Stimulated activated naive B cell treated with anti-CD40 and anti-IgM and Interleukin-4, amounts not matched to agents 10 μg/mL and 1 μg/mL and 100 μg/mL, for 72 hours (primary cell): ENCODE measurements at regions not wholly inside any gene's neighbourhood (a gene's known extent, or its start where the extent isn't known, plus 50 kb on each side); places are given as distances from the start of the nearest gene placed in this dataset.
A peak's percentile ranks its signal among the peaks of the same experiment; 100 is the strongest.

ENCODE experiments used
- ATAC-seq, 2 donors: fragments of 150-1000 bp; cut with Tn5 transposase; replicated peaks; 2 replicates each; pipeline ENCODE4 v1.10.0; 2021; ENCODE audit warnings: moderate library complexity in 1 of 2
- DNase-seq: peaks from one replicate; pipeline ENCODE4 v3.0.0; 2021
- H3K27ac Mint-ChIP-seq: one replicate; pipeline ENCODE4 v1.8.0; 2022; ENCODE audit warnings: mild to moderate bottlenecking, mixed read lengths
- H3K27me3 Mint-ChIP-seq, 2 donors: one replicate each; pipeline ENCODE4 v1.8.0; 2022; ENCODE audit warnings: mixed read lengths in 2 of 2
- H3K36me3 Mint-ChIP-seq, 2 donors: one replicate each; pipeline ENCODE4 v1.8.0; 2022; ENCODE audit warnings: mixed read lengths in 2 of 2, mild to moderate bottlenecking in 1 of 2
- H3K4me1 Mint-ChIP-seq, 2 donors: one replicate each; pipeline ENCODE4 v1.8.0; 2022; ENCODE audit warnings: mixed read lengths in 2 of 2, mild to moderate bottlenecking in 1 of 2
- H3K4me3 Mint-ChIP-seq, 2 donors: one replicate each; pipeline ENCODE4 v1.8.0; 2022; ENCODE audit warnings: mild to moderate bottlenecking in 2 of 2, mixed read lengths in 2 of 2, moderate library complexity in 1 of 2
- H3K9me3 Mint-ChIP-seq, 2 donors: one replicate each; pipeline ENCODE4 v1.8.0; 2022; ENCODE audit warnings: mixed read lengths in 2 of 2, mild to moderate bottlenecking in 1 of 2

DNA sequence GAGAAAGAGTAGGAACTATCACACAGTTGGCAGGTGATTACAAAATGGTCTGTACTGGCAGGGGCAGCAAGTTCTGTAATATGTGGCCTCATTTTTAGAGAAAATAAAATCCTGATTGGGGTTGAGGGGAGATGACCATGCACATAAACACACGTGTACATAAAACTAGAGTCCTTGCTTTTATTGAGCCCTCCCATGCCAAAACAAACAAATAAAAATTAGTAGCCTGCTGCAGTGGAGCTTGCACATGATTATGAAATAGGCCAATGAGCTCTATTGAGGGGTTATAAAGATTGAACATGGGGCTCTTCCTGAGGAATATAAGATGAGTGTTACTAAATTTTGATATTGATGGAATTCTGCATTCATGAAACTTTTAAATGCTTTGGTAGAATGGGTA lies 248.4 kb downstream of the ELAVL2 start:
- Mint-ChIP-seq H3K27ac (no peak overlapping the region), H3K36me3 (no peaks in the 10 kb centered on the region), H3K4me1 (no peaks in the 10 kb centered on the region), H3K9me3 (peaks cover 0 to 6% of the 10 kb centered on the region in 2 donors), H3K27me3 (no peaks in the 10 kb centered on the region), H3K4me3 (no peak overlapping the region)
- DNase-seq, result no peak
- ATAC-seq, result no peak

DNA sequence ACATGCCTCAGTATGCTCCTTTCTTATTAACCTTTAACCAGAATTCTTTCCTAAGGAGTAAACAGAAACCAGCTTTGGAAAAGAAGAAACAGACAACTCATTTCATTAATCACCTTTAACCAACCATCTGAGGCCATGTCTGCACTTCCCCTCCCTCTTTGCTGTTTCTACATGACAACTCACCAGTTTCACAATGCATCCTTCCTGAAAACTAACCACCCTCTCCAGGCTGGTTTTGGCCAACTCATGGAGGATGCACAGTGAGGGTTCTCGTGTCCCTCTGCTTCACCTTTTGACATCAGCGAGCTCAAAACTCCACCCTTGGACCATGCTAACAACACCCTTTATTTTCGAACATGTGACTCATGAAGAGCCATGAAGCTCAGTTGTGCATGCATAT lies 244.1 kb downstream of the ELAVL2 start:
- Mint-ChIP-seq H3K4me3 (no peak overlapping the region), H3K27ac (no peak overlapping the region), H3K36me3 (no peaks in the 10 kb centered on the region), H3K27me3 (no peaks in the 10 kb centered on the region), H3K4me1 (peaks cover 0 to 5% of the 10 kb centered on the region in 2 donors), H3K9me3 (peaks cover 0 to 4% of the 10 kb centered on the region in 2 donors)
- no peak for ATAC-seq
- DNase-seq, result no peak

DNA sequence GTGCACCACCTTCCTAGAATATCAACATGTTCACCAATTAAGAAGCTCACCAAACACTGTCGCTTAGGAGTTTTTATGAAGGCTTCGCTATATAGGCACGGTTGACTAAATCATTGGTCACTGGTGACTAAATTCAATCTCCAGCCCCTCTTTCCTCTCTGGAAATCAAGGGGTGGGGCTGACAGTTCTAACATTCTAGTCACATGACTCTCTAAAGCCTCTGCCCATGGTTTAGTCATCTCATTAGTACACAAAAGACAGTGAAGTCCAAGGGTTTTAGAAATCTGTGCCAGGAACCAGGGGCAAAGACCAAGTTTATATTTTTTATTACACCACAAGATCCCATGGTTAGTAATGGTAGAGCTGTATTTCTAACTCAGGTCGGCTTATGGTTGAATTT lies 243.2 kb downstream of the ELAVL2 start:
- H3K27ac Mint-ChIP-seq, result no peak overlapping the region
- H3K9me3 Mint-ChIP-seq, result peaks cover 0 to 2% of the 10 kb centered on the region in 2 donors
- peaks cover 0 to 12% of the 10 kb centered on the region in 2 donors for H3K4me1 Mint-ChIP-seq
- no peak overlapping the region for H3K4me3 Mint-ChIP-seq
- DNase-seq, result no peak
- H3K27me3 Mint-ChIP-seq, result no peaks in the 10 kb centered on the region
- ATAC-seq, result no peak
- H3K36me3 Mint-ChIP-seq, result no peaks in the 10 kb centered on the region

DNA sequence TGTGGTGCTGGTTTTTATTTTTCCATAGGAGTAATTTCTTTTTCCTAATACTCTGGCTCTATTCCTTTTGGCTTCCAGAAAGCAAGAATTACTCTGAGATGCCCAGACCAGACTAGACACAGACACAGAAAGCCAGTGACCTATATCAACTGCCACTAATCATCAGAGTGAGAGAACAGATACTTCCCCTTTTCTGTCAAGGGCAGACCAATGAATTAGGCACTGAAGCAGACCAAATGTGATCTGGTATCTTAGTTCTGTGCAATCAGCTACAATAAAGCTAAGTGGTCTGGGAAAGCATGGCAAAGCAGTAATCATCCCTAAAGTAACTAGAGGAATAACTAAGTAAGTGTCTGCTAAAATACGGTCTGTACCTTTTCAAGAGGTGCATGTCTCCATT lies 239.1 kb downstream of the ELAVL2 start:
- no peaks in the 10 kb centered on the region for H3K27me3 Mint-ChIP-seq
- no peak overlapping the region for H3K4me3 Mint-ChIP-seq
- H3K36me3 Mint-ChIP-seq, result no peaks in the 10 kb centered on the region
- H3K4me1 Mint-ChIP-seq, result peaks cover 2 to 12% of the 10 kb centered on the region in 2 donors
- peaks cover 0 to 3% of the 10 kb centered on the region in 2 donors for H3K9me3 Mint-ChIP-seq
- no peak for DNase-seq
- no peak overlapping the region for H3K27ac Mint-ChIP-seq
- peak; percentile 91 to 94 for ATAC-seq

DNA sequence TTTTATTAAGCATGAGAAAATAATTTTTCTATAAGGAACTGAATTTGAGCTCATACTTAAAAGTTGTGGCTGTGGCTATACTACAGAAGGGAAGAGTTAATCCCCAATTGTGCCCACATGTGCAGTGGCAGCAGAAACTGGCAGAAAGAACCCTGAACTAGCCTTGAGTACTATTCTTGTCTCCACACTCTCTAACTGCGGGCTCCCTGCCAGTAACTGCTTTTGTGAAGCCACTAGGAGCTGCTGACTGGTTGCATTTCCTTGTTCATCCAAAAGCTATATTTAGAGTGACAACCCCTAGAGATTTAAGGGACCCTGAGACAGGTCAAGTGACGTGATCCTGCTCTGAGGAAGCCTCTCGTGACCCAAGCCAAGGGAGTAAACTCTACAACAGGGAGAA lies 238.6 kb downstream of the ELAVL2 start:
- Mint-ChIP-seq H3K27me3 (no peaks in the 10 kb centered on the region), H3K4me3 (no peak overlapping the region), H3K36me3 (no peaks in the 10 kb centered on the region), H3K4me1 (peaks cover 2 to 12% of the 10 kb centered on the region in 2 donors), H3K9me3 (peaks cover 0 to 3% of the 10 kb centered on the region in 2 donors), H3K27ac (no peak overlapping the region)
- no peak for DNase-seq
- peak; percentile 29 to 66 for ATAC-seq

DNA sequence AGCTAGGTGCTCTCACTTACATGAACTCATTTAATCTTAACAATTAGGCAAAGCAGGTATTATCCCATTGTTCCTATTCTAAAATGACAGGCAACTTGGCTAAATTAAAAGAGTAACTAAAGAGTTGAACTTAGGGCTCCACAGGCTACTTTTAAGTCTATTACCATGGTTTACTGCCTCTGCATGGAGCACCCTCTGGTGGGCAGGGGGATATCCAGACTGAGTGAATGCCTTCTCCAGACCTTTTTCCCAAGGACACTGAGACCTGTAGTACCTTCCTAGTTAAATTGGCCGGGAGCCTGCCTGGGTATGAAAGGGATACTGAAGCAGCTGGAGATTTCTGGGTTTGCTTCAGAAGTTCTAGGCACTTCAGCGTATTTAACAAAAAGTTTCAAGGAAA lies 238.1 kb downstream of the ELAVL2 start:
- DNase-seq (no peak), ATAC-seq (no peak)
- Mint-ChIP-seq H3K9me3 (peaks cover 0 to 3% of the 10 kb centered on the region in 2 donors), H3K4me3 (no peak overlapping the region), H3K27me3 (no peaks in the 10 kb centered on the region), H3K36me3 (no peaks in the 10 kb centered on the region), H3K27ac (no peak overlapping the region), H3K4me1 (peaks cover 2 to 12% of the 10 kb centered on the region in 2 donors)

DNA sequence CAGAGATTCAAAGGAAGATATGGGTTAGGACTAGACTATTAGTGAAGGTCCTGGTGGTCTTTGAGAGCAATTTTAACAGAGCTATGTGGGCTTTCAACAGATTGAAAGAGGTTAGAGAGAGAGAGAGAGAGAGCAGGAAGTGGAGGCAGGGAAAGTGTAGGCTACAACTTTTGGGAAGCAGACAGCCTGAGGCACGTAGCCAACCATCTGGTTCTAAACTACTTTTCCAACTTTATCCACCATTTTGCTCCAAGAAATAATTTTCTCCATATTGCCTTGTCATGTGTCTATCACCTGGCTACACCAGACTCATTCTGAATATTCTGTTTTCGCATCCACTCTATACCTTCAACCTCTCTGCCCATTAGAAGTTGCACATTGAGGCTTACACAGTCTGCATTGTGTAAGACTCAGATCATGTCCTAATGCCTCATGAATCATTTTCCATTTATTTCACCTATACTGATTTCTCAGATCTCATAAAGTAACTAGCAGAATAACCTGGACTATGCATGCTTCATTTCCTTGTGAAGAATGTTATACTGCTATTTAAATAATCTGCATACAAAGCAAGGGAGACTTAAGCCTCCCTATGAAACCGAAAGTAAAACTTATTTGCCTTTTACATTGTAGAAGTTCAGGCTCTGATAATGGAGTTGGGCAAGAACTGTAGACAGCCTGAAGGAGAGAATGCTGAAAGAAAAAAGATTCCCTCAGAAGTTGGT lies 235.6 kb downstream of the ELAVL2 start:
- DNase-seq, result no peak
- H3K4me3 Mint-ChIP-seq, result no peak overlapping the region

DNA sequence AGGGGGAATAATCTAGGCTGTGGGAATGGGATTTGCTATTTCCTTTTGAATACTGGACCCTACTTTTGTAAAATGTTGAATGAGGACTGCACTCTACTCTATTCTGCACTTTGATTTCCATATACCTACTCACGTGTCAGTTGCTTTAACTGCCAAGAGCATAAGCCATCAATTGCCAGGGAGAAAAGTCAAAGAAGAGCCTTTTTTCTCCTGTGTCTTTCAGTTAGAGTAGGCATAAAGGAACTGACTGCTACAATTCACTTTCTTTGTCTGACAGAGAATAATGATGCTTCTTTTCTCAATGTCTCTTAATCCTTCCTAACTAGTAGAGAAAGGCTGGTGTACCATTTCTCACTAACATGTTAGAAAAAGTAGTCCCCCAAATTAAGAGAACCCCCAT lies 231.6 kb downstream of the ELAVL2 start:
- H3K36me3 Mint-ChIP-seq, result no peaks in the 10 kb centered on the region
- no peak overlapping the region for H3K4me3 Mint-ChIP-seq
- ATAC-seq (no peak), DNase-seq (no peak)
- H3K27ac Mint-ChIP-seq, result no peak overlapping the region
- peaks cover 3 to 4% of the 10 kb centered on the region in 2 donors for H3K9me3 Mint-ChIP-seq
- H3K4me1 Mint-ChIP-seq, result peaks cover 0 to 2% of the 10 kb centered on the region in 2 donors
- H3K27me3 Mint-ChIP-seq, result no peaks in the 10 kb centered on the region

More for the DNA sequence above, 235.6 kb downstream of the ELAVL2 start:
- H3K27me3 Mint-ChIP-seq, result no peaks in the 10 kb centered on the region
- peaks cover 3 to 4% of the 10 kb centered on the region in 2 donors for H3K9me3 Mint-ChIP-seq
- H3K27ac Mint-ChIP-seq, result no peak overlapping the region
- H3K36me3 Mint-ChIP-seq, result no peaks in the 10 kb centered on the region
- H3K4me1 Mint-ChIP-seq, result peaks cover 2 to 12% of the 10 kb centered on the region in 2 donors
- ATAC-seq, result no peak

DNA sequence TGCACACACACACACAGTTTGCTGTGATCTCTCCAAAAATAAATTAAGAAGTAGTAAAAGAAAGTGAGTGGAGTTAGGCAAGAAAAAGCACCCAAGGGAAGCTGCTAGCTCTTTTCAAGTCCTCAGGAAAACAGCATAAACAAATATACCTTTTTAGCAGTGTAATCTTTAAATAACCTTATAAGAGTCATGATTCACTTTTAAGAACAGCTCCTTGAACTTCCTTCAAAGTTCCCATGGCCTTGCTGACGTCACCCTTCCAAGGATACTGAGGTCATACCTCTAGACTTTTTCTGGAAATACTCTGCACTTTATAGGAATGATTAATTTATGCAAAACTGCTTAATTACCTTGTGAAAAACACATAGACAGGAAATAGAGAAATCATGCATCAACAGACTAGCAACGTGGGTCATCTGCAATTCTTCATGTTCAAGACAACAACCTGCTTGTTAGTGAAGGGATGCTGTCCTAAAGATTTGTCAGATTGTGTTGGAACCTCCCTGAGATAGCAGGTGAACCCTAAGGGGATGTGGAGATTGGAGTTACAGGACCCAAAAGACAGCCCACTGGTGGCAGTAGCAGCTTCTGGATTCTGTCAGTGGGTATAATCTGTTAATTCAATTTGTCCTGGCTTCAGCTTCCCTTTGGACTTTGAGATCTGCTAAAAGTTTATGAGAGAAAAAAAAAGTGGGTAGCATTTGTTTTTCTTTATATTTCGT lies 229.0 kb downstream of the ELAVL2 start:
- no peaks in the 10 kb centered on the region for H3K4me1 Mint-ChIP-seq
- no peak for ATAC-seq
- peaks cover 0 to 4% of the 10 kb centered on the region in 2 donors for H3K9me3 Mint-ChIP-seq
- no peak overlapping the region for H3K4me3 Mint-ChIP-seq
- DNase-seq, result no peak
- H3K27me3 Mint-ChIP-seq, result no peaks in the 10 kb centered on the region
- H3K36me3 Mint-ChIP-seq, result no peaks in the 10 kb centered on the region
- no peak overlapping the region for H3K27ac Mint-ChIP-seq

DNA sequence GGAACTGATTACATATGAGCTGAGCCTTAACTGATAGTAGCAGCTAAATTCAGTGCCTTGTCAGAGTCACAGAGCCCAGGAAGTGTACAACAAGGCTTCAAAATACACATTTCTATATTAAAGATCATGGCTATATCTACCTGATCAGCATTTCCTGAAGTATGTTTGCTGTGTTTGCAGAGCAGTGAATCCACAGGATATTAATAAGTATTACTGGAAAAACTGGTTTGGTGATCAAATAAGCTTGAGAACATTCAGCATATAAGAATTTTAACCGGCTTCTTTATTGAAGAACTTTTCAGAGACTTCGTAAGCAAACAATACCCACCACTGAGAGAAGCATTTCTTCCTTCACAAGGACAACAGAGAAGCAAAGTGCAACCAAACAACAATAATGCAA lies 227.0 kb downstream of the ELAVL2 start:
- Mint-ChIP-seq H3K27me3 (no peaks in the 10 kb centered on the region), H3K9me3 (peaks cover 2 to 4% of the 10 kb centered on the region in 2 donors)

DNA sequence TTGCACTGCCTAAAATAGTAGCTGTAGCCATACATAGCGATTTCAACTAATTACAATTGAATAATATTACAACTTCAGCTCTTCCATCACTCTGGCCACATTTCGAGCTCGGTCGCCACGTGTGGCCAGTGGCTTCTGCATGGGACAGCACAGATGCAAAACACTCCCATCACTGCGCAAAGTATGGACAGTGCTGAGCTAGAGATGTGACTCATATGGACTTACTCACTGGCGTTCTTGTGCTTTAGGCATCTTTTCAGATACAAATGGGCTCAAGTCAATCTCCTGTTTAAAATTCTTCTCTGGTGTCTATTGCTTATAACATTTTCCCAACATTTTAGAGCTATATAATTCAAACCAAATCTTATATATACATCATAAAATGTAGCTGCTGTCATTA lies 222.7 kb downstream of the ELAVL2 start:
- DNase-seq (no peak), ATAC-seq (no peak)
- Mint-ChIP-seq H3K27me3 (no peaks in the 10 kb centered on the region), H3K36me3 (no peaks in the 10 kb centered on the region), H3K4me3 (no peak overlapping the region), H3K4me1 (no peaks in the 10 kb centered on the region), H3K27ac (no peak overlapping the region), H3K9me3 (peaks cover 0 to 2% of the 10 kb centered on the region in 2 donors)

More for the DNA sequence above, 227.0 kb downstream of the ELAVL2 start:
- no peak for DNase-seq
- no peak for ATAC-seq
- Mint-ChIP-seq H3K36me3 (no peaks in the 10 kb centered on the region), H3K4me1 (no peaks in the 10 kb centered on the region), H3K27ac (no peak overlapping the region), H3K4me3 (no peak overlapping the region)

DNA sequence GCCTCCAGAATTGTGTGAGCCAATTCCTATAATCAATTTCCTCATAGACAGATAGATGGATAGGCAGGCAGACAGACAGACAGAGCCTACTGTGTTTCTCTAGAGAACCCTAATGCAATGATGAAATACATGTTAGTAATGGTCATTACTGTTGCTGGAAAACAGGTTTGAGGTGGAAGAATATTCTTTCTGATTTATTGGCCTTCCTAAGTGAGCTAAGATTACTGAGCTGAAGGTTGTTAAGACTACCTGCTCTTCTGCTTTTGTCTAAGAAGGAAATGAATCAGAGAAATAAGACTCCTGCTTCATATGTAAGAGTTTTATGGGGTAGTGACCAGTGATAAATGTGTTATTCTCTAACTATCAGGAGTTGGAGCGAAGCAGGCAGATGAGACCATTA lies 219.9 kb downstream of the ELAVL2 start:
- no peak for DNase-seq
- ATAC-seq, result no peak
- H3K27me3 Mint-ChIP-seq, result no peaks in the 10 kb centered on the region
- no peak overlapping the region for H3K4me3 Mint-ChIP-seq
- H3K27ac Mint-ChIP-seq, result no peak overlapping the region
- peaks cover 0 to 3% of the 10 kb centered on the region in 2 donors for H3K9me3 Mint-ChIP-seq
- no peaks in the 10 kb centered on the region for H3K36me3 Mint-ChIP-seq
- H3K4me1 Mint-ChIP-seq, result no peaks in the 10 kb centered on the region

DNA sequence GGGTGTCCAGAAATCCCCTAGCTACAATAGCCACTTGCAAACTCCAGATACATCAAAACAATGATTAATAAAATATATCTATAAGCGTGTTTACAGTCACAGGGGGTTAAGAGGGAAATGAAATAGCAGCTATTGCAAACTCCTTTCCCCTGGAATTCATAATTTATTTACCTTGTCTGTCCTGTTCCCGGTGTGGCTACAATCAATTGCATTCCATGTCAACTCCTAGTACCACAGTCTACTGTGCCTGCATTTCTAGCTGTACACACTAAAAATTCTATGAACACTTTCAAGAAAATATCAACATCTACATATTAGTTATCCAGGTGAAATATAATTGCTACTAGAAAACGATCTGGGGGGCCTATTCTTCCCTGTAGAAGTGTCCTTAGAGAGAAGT lies 217.6 kb downstream of the ELAVL2 start:
- Mint-ChIP-seq H3K4me1 (no peaks in the 10 kb centered on the region), H3K27ac (no peak overlapping the region), H3K9me3 (peaks cover 0 to 3% of the 10 kb centered on the region in 2 donors), H3K36me3 (no peaks in the 10 kb centered on the region), H3K4me3 (no peak overlapping the region), H3K27me3 (no peaks in the 10 kb centered on the region)
- DNase-seq (no peak), ATAC-seq (no peak)

DNA sequence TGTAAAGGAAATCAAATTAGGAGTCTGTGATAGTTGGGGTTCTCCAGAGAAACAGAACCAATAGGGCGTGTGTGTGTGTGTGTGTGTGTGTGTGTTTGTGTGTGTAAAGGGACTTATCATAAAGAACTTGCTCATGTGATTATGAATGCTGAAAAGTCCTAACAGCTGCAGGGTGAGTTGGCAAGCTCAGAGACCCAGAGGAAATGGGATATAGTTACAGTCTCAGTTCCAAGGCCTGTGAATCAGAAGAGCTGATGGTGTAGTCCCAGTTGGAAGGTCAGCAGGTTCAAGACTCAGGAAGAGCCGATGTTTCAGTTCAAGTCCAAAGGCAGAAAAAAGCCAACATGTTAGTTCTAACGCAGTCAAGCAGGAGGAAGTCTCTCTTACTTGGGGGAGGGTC lies 214.2 kb downstream of the ELAVL2 start:
- DNase-seq, result no peak
- Mint-ChIP-seq H3K27ac (no peak overlapping the region), H3K36me3 (no peaks in the 10 kb centered on the region), H3K27me3 (no peaks in the 10 kb centered on the region), H3K4me3 (no peak overlapping the region), H3K9me3 (peaks cover 0 to 2% of the 10 kb centered on the region in 2 donors), H3K4me1 (no peaks in the 10 kb centered on the region)
- no peak for ATAC-seq

DNA sequence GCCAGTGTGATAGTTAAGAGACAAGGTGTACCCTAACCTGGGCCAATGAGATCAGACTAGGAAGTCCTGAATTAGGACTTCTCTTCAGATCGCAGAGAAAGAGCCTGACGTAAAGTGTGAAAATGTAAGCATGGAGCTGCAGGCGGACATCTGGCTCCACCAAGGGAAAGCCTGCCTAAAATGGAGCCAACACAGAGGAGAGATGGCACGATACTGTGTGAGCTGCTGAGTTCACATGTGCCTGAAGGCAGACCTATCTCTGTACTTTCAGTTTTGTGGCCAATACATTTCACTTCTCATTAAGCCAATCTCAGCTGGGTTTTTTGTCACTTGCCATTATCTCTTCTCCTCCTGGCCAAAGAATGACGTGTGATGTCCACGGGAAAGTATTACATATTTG lies 210.5 kb downstream of the ELAVL2 start:
- ATAC-seq, result no peak
- H3K27me3 Mint-ChIP-seq, result no peaks in the 10 kb centered on the region
- DNase-seq, result no peak
- no peaks in the 10 kb centered on the region for H3K36me3 Mint-ChIP-seq
- H3K27ac Mint-ChIP-seq, result no peak overlapping the region
- H3K4me1 Mint-ChIP-seq, result no peaks in the 10 kb centered on the region
- H3K4me3 Mint-ChIP-seq, result no peak overlapping the region
- peaks cover 0 to 6% of the 10 kb centered on the region in 2 donors for H3K9me3 Mint-ChIP-seq
